Glutamatergic neuron (in vitro differentiated cells): ENCODE measurements at regions not wholly inside any gene's neighbourhood (a gene's known extent, or its start where the extent isn't known, plus 50 kb on each side); places are given as distances from the start of the nearest gene placed in this dataset.
"Not testable (repeated sequence)": the region's sequence is repeated elsewhere in the genome, so short reads cannot be mapped to it uniquely, and the experiment has no call there.

Source experiments
- DNase-seq: peaks from one replicate; pipeline ENCODE4 v3.0.0; 2022
- H3K27ac Mint-ChIP-seq: one replicate; pipeline ENCODE4 v1.8.0; 2020; ENCODE audit warnings: mild to moderate bottlenecking, mixed read lengths, inconsistent platforms; ENCODE audit not compliant: unreplicated experiment
- H3K27me3 Mint-ChIP-seq: one replicate; pipeline ENCODE4 v1.8.0; 2020; ENCODE audit warnings: mild to moderate bottlenecking, moderate library complexity, mixed read lengths, inconsistent platforms; ENCODE audit not compliant: unreplicated experiment
- H3K36me3 Mint-ChIP-seq: one replicate; pipeline ENCODE4 v1.8.0; 2020; ENCODE audit warnings: mild to moderate bottlenecking, mixed read lengths, inconsistent platforms; ENCODE audit not compliant: unreplicated experiment
- H3K4me1 Mint-ChIP-seq: one replicate; pipeline ENCODE4 v1.8.0; 2020; ENCODE audit warnings: mild to moderate bottlenecking, low read depth, mixed read lengths, inconsistent platforms; ENCODE audit not compliant: unreplicated experiment
- H3K4me3 Mint-ChIP-seq: one replicate; pipeline ENCODE4 v1.8.0; 2020; ENCODE audit warnings: mild to moderate bottlenecking, mixed read lengths, inconsistent platforms; ENCODE audit not compliant: unreplicated experiment
- H3K9me3 Mint-ChIP-seq: one replicate; pipeline ENCODE4 v1.8.0; 2020; ENCODE audit warnings: mild to moderate bottlenecking, moderate library complexity, mixed read lengths, inconsistent platforms; ENCODE audit not compliant: unreplicated experiment
- CTCF ChIP-seq: fragments of 200-600 bp; sonication (generic); IDR thresholded peaks from one replicate; pipeline ENCODE4 v1.5.0; 2021; ENCODE audit not compliant: partially characterized antibody, unreplicated experiment

- H3K9me3 Mint-ChIP-seq = peaks cover 7% of the 10 kb centered on the region
- DNase-seq = no peak
- peaks cover 13% of the 10 kb centered on the region for H3K36me3 Mint-ChIP-seq
- H3K27ac Mint-ChIP-seq = no peak overlapping the region
- H3K27me3 Mint-ChIP-seq = peaks cover 3% of the 10 kb centered on the region
- TF ChIP-seq CTCF = no peak
- no peaks in the 10 kb centered on the region for H3K4me1 Mint-ChIP-seq
- no peak overlapping the region for H3K4me3 Mint-ChIP-seq
Observed at GRCh38 chr2:143994961-143995360, 525.0 kb downstream of the ZEB2 start.

- H3K4me3 Mint-ChIP-seq, H3K27ac Mint-ChIP-seq, H3K9me3 Mint-ChIP-seq, H3K27me3 Mint-ChIP-seq, H3K4me1 Mint-ChIP-seq: not testable (repeated sequence)
- H3K36me3 Mint-ChIP-seq = peaks cover 20% of the 10 kb centered on the region
- peak; percentile 15 for DNase-seq
Observed at GRCh38 chr2:143991596-143991995, 528.3 kb downstream of the ZEB2 start.

- Mint-ChIP-seq H3K27me3 (peaks cover 3% of the 10 kb centered on the region), H3K36me3 (peaks cover 20% of the 10 kb centered on the region), H3K4me3 (no peak overlapping the region), H3K4me1 (no peaks in the 10 kb centered on the region), H3K9me3 (peaks cover 12% of the 10 kb centered on the region), H3K27ac (no peak overlapping the region)
- DNase-seq = no peak
- TF ChIP-seq CTCF = no peak
Observed at GRCh38 chr2:143988082-143988481, 531.8 kb downstream of the ZEB2 start.

GRCh38 chr2:143981428-143981827 lies 538.5 kb downstream of the ZEB2 start:
- Mint-ChIP-seq H3K27ac (no peak overlapping the region), H3K9me3 (peaks cover 5% of the 10 kb centered on the region), H3K36me3 (no peaks in the 10 kb centered on the region), H3K4me1 (no peaks in the 10 kb centered on the region), H3K27me3 (no peaks in the 10 kb centered on the region), H3K4me3 (no peak overlapping the region)
- DNase-seq = no peak
- no peak for TF ChIP-seq CTCF

GRCh38 chr2:143977356-143977755 lies 542.6 kb downstream of the ZEB2 start:
- TF ChIP-seq CTCF = no peak
- H3K4me1 Mint-ChIP-seq = no peaks in the 10 kb centered on the region
- no peak overlapping the region for H3K4me3 Mint-ChIP-seq
- no peaks in the 10 kb centered on the region for H3K9me3 Mint-ChIP-seq
- H3K27ac Mint-ChIP-seq = no peak overlapping the region
- H3K27me3 Mint-ChIP-seq = no peaks in the 10 kb centered on the region
- no peak for DNase-seq
- H3K36me3 Mint-ChIP-seq = no peaks in the 10 kb centered on the region

- TF ChIP-seq CTCF = no peak
- Mint-ChIP-seq H3K27ac (no peak overlapping the region), H3K36me3 (no peaks in the 10 kb centered on the region), H3K4me1 (no peaks in the 10 kb centered on the region), H3K27me3 (no peaks in the 10 kb centered on the region), H3K4me3 (no peak overlapping the region), H3K9me3 (no peaks in the 10 kb centered on the region)
- DNase-seq = no peak
Observed at GRCh38 chr2:143975216-143975615, 544.7 kb downstream of the ZEB2 start.
